ENCODE measurements at regions not wholly inside any gene's neighbourhood (a gene's known extent, or its start where the extent isn't known, plus 50 kb on each side); places are given as distances from the start of the nearest gene placed in this dataset.

- H3K9me2 ChIP-seq (ENCODE audit: insufficient read depth), result no peaks in the 10 kb centered on the region
- no peak overlapping the region for H3K27ac ChIP-seq (ENCODE audit: low read depth)
- ATAC-seq, result no peak
- no peaks in the 10 kb centered on the region for H3K4me1 ChIP-seq (ENCODE audit: insufficient read depth)
- no peaks in the 10 kb centered on the region for H3K79me2 ChIP-seq (replicated peaks; ENCODE audit: insufficient read depth)
- 0 out of 2 replicates have a peak, but pooled peaks cover 4% of the 10 kb centered on the region for H3K36me3 ChIP-seq (ENCODE audit: insufficient read depth)
- H4K20me1 ChIP-seq (replicated peaks; ENCODE audit: insufficient read depth), result no peaks in the 10 kb centered on the region
- Mint-ChIP-seq H3K4me3 (no peak overlapping the region), H3K9me3 (peaks cover 1% of the 10 kb centered on the region; the same call in 2 of the 3 replicates), H3K27ac (no peak overlapping the region), H3K36me3 (ENCODE audit: low read depth) (no peaks in the 10 kb centered on the region), H3K4me1 (peaks cover 8% of the 10 kb centered on the region; the same call in 2 of the 3 replicates), H3K27me3 (ENCODE audit: insufficient read depth, low read depth, poor library complexity) (no peaks in the 10 kb centered on the region)
- H3K27me3 ChIP-seq (ENCODE audit: insufficient read depth), result no peaks in the 10 kb centered on the region
- TF ChIP-seq NANOG (IDR thresholded peaks at IDR 0.05; ENCODE audit: borderline replicate concordance), result no peak
- TF ChIP-seq JUNB (IDR thresholded peaks at IDR 0.05; ENCODE audit: unreplicated experiment), result no peak
- no peak for TF ChIP-seq POLR2AphosphoS5 (IDR thresholded peaks at IDR 0.05; ENCODE audit: low read depth)
- no peak for TF ChIP-seq EZH2phosphoT487 (IDR thresholded peaks at IDR 0.05; ENCODE audit: unreplicated experiment)
- TF ChIP-seq ZNF462 (CRISPR knock-in tag; IDR thresholded peaks at IDR 0.05), result no peak
- no peak for TF ChIP-seq STAT1 (IDR thresholded peaks at IDR 0.05; ENCODE audit: unreplicated experiment)
- TF ChIP-seq, protein P1, sequence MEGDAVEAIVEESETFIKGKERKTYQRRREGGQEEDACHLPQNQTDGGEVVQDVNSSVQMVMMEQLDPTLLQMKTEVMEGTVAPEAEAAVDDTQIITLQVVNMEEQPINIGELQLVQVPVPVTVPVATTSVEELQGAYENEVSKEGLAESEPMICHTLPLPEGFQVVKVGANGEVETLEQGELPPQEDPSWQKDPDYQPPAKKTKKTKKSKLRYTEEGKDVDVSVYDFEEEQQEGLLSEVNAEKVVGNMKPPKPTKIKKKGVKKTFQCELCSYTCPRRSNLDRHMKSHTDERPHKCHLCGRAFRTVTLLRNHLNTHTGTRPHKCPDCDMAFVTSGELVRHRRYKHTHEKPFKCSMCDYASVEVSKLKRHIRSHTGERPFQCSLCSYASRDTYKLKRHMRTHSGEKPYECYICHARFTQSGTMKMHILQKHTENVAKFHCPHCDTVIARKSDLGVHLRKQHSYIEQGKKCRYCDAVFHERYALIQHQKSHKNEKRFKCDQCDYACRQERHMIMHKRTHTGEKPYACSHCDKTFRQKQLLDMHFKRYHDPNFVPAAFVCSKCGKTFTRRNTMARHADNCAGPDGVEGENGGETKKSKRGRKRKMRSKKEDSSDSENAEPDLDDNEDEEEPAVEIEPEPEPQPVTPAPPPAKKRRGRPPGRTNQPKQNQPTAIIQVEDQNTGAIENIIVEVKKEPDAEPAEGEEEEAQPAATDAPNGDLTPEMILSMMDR (conservative IDR thresholded peaks at IDR 0.05; ENCODE audit: low read depth in 2 of 2), result no peak
- TF ChIP-seq, protein P2, sequence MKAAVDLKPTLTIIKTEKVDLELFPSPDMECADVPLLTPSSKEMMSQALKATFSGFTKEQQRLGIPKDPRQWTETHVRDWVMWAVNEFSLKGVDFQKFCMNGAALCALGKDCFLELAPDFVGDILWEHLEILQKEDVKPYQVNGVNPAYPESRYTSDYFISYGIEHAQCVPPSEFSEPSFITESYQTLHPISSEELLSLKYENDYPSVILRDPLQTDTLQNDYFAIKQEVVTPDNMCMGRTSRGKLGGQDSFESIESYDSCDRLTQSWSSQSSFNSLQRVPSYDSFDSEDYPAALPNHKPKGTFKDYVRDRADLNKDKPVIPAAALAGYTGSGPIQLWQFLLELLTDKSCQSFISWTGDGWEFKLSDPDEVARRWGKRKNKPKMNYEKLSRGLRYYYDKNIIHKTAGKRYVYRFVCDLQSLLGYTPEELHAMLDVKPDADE (IDR thresholded peaks at IDR 0.05), result no peak
- no peak for TF ChIP-seq ZNF331 (CRISPR knock-in tag; IDR thresholded peaks at IDR 0.05; ENCODE audit: low read depth)
- TF ChIP-seq EZH2 (IDR thresholded peaks at IDR 0.05; ENCODE audit: low read depth, unreplicated experiment), result no peak
- no peak for TF ChIP-seq CREB1 (CRISPR knock-in tag; IDR thresholded peaks at IDR 0.05; ENCODE audit: low read depth)
- no peak for TF ChIP-seq ZNF114 (CRISPR knock-in tag; IDR thresholded peaks at IDR 0.05)
- TF ChIP-seq, protein P3, sequence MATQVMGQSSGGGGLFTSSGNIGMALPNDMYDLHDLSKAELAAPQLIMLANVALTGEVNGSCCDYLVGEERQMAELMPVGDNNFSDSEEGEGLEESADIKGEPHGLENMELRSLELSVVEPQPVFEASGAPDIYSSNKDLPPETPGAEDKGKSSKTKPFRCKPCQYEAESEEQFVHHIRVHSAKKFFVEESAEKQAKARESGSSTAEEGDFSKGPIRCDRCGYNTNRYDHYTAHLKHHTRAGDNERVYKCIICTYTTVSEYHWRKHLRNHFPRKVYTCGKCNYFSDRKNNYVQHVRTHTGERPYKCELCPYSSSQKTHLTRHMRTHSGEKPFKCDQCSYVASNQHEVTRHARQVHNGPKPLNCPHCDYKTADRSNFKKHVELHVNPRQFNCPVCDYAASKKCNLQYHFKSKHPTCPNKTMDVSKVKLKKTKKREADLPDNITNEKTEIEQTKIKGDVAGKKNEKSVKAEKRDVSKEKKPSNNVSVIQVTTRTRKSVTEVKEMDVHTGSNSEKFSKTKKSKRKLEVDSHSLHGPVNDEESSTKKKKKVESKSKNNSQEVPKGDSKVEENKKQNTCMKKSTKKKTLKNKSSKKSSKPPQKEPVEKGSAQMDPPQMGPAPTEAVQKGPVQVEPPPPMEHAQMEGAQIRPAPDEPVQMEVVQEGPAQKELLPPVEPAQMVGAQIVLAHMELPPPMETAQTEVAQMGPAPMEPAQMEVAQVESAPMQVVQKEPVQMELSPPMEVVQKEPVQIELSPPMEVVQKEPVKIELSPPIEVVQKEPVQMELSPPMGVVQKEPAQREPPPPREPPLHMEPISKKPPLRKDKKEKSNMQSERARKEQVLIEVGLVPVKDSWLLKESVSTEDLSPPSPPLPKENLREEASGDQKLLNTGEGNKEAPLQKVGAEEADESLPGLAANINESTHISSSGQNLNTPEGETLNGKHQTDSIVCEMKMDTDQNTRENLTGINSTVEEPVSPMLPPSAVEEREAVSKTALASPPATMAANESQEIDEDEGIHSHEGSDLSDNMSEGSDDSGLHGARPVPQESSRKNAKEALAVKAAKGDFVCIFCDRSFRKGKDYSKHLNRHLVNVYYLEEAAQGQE (IDR thresholded peaks at IDR 0.05; ENCODE audit: unreplicated experiment), result no peak
- no peak overlapping the region for H3K4me3 ChIP-seq
- no peaks in the 10 kb centered on the region for H3F3A ChIP-seq (replicated peaks; ENCODE audit: low read depth)
- no peak for DNase-seq (ENCODE audit: low spot score)
- H3K4me2 ChIP-seq, result no peak overlapping the region
- H2AFZ ChIP-seq, result no peak overlapping the region
Measured at GRCh38 chr10:84850826-84851225, 522.4 kb downstream of the CCSER2 start.

Data from GM23338 (cell line).